ENCODE measurements at regions not wholly inside any gene's neighbourhood (a gene's known extent, or its start where the extent isn't known, plus 50 kb on each side); places are given as distances from the start of the nearest gene placed in this dataset.

GRCh38 chr1:30422251-30422650, 301.1 kb downstream of the MATN1 start:
- TF ChIP-seq TAF1 (IDR thresholded peaks at IDR 0.05; ENCODE audit: borderline replicate concordance, insufficient read depth, low read length): no peak
- TF ChIP-seq REST (IDR thresholded peaks at IDR 0.05; ENCODE audit: insufficient read depth in 1 of 2, low read depth in 2 of 2, low read length in 2 of 2): no peak
- no peak for TF ChIP-seq SIN3A (IDR thresholded peaks at IDR 0.05; ENCODE audit: borderline replicate concordance, insufficient read depth, low read length)
- TF ChIP-seq POLR2AphosphoS5 (IDR thresholded peaks at IDR 0.05; ENCODE audit: low read depth, low read length): no peak

Data from PFSK-1 (cell line).